Neural progenitor cell (in vitro differentiated cells): ENCODE measurements at regions not wholly inside any gene's neighbourhood (a gene's known extent, or its start where the extent isn't known, plus 50 kb on each side); places are given as distances from the start of the nearest gene placed in this dataset.

Experiments used
- DNase-seq: peaks from one replicate; pipeline ENCODE4 v3.0.0-alpha.2; 2016; ENCODE audit warnings: low spot score
- H2AFZ ChIP-seq: fragments of 200-600 bp; sonication (generic); replicated peaks from 2 replicates; pipeline ENCODE4 v1.6.1; 2016; ENCODE audit warnings: antibody characterized with exemption
- H3F3A ChIP-seq: fragments of 200-600 bp; sonication (generic); 2 replicates; pipeline ENCODE4 v1.6.1; 2016; ENCODE audit warnings: antibody characterized with exemption, low read depth
- H3K27ac ChIP-seq: fragments of 200-600 bp; sonication (generic); 2 replicates; pipeline ENCODE4 v1.5.1; 2016; ENCODE audit warnings: mild to moderate bottlenecking
- H3K27me3 ChIP-seq: fragments of 200-600 bp; sonication (generic); 2 replicates; pipeline ENCODE4 v1.6.1; 2016; ENCODE audit warnings: mild to moderate bottlenecking, moderate library complexity
- H3K36me3 ChIP-seq: fragments of 200-600 bp; sonication (generic); 2 replicates; pipeline ENCODE4 v1.5.1; 2016
- H3K4me1 ChIP-seq: fragments of 200-600 bp; sonication (generic); 2 replicates; pipeline ENCODE4 v1.6.1; 2016; ENCODE audit warnings: mixed run types
- H3K4me2 ChIP-seq: fragments of 200-600 bp; sonication (generic); 2 replicates; pipeline ENCODE4 v1.6.1; 2016
- H3K4me3 ChIP-seq: fragments of 200-600 bp; sonication (generic); 2 replicates; pipeline ENCODE4 v1.5.1; 2016
- H3K79me2 ChIP-seq: fragments of 200-600 bp; sonication (generic); 2 replicates; pipeline ENCODE4 v1.6.1; 2016; ENCODE audit warnings: low read depth
- H3K9ac ChIP-seq: fragments of 200-600 bp; sonication (generic); 2 replicates; pipeline ENCODE4 v1.6.1; 2016
- H3K9me3 ChIP-seq: fragments of 200-600 bp; sonication (generic); 2 replicates; pipeline ENCODE4 v1.5.1; 2016; ENCODE audit warnings: low read depth
- H4K20me1 ChIP-seq: fragments of 200-600 bp; sonication (generic); 2 replicates; pipeline ENCODE4 v1.6.1; 2016; ENCODE audit warnings: low read depth
- H3K27ac Mint-ChIP-seq: 3 replicates; pipeline ENCODE4 v1.8.0; 2021; ENCODE audit warnings: mixed read lengths
- H3K27me3 Mint-ChIP-seq: 2 replicates; pipeline ENCODE4 v1.8.0; 2022; ENCODE audit warnings: low read depth, mild to moderate bottlenecking, inconsistent platforms, moderate library complexity, mixed read lengths; ENCODE audit not compliant: insufficient read depth
- H3K36me3 Mint-ChIP-seq: 3 replicates; pipeline ENCODE4 v1.8.0; 2021; ENCODE audit warnings: mixed read lengths
- H3K4me1 Mint-ChIP-seq: 3 replicates; pipeline ENCODE4 v1.8.0; 2021; ENCODE audit warnings: mixed read lengths
- H3K4me3 Mint-ChIP-seq: 3 replicates; pipeline ENCODE4 v1.8.0; 2021; ENCODE audit warnings: mild to moderate bottlenecking, moderate library complexity, mixed read lengths
- H3K9me3 Mint-ChIP-seq: 3 replicates; pipeline ENCODE4 v1.8.0; 2020; ENCODE audit warnings: mixed read lengths
- EZH2 ChIP-seq: fragments of 200-600 bp; sonication (generic); IDR thresholded peaks from 2 replicates; pipeline ENCODE4 v1.6.1; 2017; ENCODE audit warnings: antibody characterized with exemption, mild to moderate bottlenecking, moderate library complexity
- EZH2phosphoT487 ChIP-seq: fragments of 200-600 bp; sonication (generic); IDR thresholded peaks from 2 replicates; pipeline ENCODE4 v1.6.1; 2017; ENCODE audit warnings: antibody characterized with exemption
- TF ChIP-seq, protein P1 (sequence below): fragments of 200-600 bp; sonication (generic); IDR thresholded peaks from 2 replicates; pipeline ENCODE4 v1.5.1; 2017; ENCODE audit warnings: antibody characterized with exemption, mild to moderate bottlenecking

DNA sequence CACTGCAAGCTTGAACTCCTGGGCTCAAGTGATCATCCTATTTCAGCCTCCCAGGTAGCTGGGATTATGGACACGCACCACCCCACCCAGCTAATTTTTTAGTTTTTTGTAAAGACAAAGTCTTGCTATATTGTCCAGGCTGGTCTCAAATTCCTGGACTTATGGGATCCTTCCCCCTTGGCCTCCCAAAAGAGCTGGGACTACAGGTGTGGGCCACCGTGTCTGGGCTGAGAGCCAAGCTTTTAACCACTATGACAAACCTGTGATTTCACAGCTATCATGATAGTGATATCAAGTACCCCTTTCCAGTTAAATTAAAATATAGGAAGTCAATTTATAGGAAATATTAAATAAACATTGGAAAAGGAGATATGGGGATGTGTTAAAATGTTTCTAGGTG lies 74.6 kb upstream of the IRX6 start:
- Histone ChIP-seq H3K79me2 (no peaks in the 10 kb centered on the region), H3K4me3 (no peak overlapping the region), H3K27me3 (no peaks in the 10 kb centered on the region), H3K9ac (no peak overlapping the region), H3K9me3 (no peaks in the 10 kb centered on the region), H2AFZ (no peak overlapping the region), H3K36me3 (no peaks in the 10 kb centered on the region), H3K27ac (no peak overlapping the region), H4K20me1 (no peaks in the 10 kb centered on the region), H3F3A (no peaks in the 10 kb centered on the region), H3K4me2 (no peak overlapping the region), H3K4me1 (no peaks in the 10 kb centered on the region)
- Mint-ChIP-seq H3K4me3 (no peak overlapping the region), H3K9me3 (no peaks in the 10 kb centered on the region), H3K27me3 (peaks cover 4% of the 10 kb centered on the region), H3K4me1 (peaks cover 7% of the 10 kb centered on the region), H3K27ac (no peak overlapping the region), H3K36me3 (no peaks in the 10 kb centered on the region)
- TF ChIP-seq EZH2phosphoT487 (no peak), EZH2 (no peak)
- TF ChIP-seq, protein P1, sequence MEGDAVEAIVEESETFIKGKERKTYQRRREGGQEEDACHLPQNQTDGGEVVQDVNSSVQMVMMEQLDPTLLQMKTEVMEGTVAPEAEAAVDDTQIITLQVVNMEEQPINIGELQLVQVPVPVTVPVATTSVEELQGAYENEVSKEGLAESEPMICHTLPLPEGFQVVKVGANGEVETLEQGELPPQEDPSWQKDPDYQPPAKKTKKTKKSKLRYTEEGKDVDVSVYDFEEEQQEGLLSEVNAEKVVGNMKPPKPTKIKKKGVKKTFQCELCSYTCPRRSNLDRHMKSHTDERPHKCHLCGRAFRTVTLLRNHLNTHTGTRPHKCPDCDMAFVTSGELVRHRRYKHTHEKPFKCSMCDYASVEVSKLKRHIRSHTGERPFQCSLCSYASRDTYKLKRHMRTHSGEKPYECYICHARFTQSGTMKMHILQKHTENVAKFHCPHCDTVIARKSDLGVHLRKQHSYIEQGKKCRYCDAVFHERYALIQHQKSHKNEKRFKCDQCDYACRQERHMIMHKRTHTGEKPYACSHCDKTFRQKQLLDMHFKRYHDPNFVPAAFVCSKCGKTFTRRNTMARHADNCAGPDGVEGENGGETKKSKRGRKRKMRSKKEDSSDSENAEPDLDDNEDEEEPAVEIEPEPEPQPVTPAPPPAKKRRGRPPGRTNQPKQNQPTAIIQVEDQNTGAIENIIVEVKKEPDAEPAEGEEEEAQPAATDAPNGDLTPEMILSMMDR = no peak
- DNase-seq = no peak

DNA sequence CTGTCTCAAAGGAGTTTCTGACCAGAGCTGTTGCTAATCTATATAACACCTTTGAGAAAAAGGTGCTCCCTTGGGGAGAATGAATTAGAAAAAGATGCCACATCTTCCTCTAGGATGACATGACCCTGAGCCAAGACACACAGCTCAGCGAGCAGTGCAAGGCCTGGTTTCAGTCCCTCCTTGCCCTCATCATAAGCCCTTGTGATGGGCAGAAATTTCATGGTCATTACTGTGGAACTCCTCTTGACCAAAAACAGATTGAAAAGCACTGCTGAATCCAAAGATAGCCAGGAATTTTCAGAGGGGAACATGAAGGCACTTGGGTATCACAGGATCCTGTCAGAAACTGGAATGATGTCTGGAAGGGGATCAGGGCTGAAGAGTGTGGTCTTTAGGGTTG lies 74.1 kb upstream of the IRX6 start:
- Histone ChIP-seq H3K36me3 (no peaks in the 10 kb centered on the region), H3K4me2 (no peak overlapping the region), H3K9ac (no peak overlapping the region), H3F3A (no peaks in the 10 kb centered on the region), H3K4me1 (no peaks in the 10 kb centered on the region), H3K4me3 (no peak overlapping the region), H3K27me3 (no peaks in the 10 kb centered on the region), H3K79me2 (no peaks in the 10 kb centered on the region), H4K20me1 (no peaks in the 10 kb centered on the region), H2AFZ (no peak overlapping the region), H3K27ac (no peak overlapping the region), H3K9me3 (no peaks in the 10 kb centered on the region)
- Mint-ChIP-seq H3K4me3 (no peak overlapping the region), H3K27ac (no peak overlapping the region), H3K36me3 (no peaks in the 10 kb centered on the region), H3K9me3 (no peaks in the 10 kb centered on the region), H3K4me1 (peaks cover 7% of the 10 kb centered on the region), H3K27me3 (peaks cover 4% of the 10 kb centered on the region)
- DNase-seq = no peak
- TF ChIP-seq EZH2phosphoT487 (no peak), EZH2 (no peak)
- TF ChIP-seq, protein P1 = no peak

DNA sequence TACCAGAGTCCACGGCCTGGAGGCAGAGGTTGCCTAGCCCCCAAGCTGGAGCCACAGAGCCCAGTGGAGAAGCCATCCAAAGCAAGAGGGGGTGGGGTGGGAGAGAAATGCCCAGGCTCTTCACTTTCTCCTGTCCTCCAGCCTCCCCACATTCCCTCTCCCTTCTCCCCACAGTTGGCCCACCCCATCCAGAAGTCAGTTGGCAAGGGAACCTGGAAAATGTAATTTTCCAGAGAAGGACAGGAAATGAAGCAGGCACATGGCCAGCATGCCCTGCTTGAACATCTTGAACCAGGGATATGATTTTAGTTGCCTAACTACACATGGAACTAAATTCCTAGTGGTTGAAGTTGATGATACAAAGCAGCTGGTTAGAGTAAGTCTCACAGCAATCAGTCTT lies 73.3 kb upstream of the IRX6 start:
- Histone ChIP-seq H3K4me2 (no peak overlapping the region), H3K4me3 (no peak overlapping the region), H3K27ac (no peak overlapping the region), H2AFZ (no peak overlapping the region), H3K27me3 (no peaks in the 10 kb centered on the region), H3K36me3 (no peaks in the 10 kb centered on the region), H3K4me1 (no peaks in the 10 kb centered on the region), H3K79me2 (no peaks in the 10 kb centered on the region), H3K9me3 (no peaks in the 10 kb centered on the region), H3K9ac (no peak overlapping the region), H4K20me1 (no peaks in the 10 kb centered on the region), H3F3A (no peaks in the 10 kb centered on the region)
- DNase-seq = no peak
- Mint-ChIP-seq H3K4me3 (no peak overlapping the region), H3K4me1 (peaks cover 7% of the 10 kb centered on the region), H3K27ac (no peak overlapping the region), H3K27me3 (peaks cover 6% of the 10 kb centered on the region), H3K9me3 (no peaks in the 10 kb centered on the region), H3K36me3 (no peaks in the 10 kb centered on the region)
- no peak for TF ChIP-seq EZH2phosphoT487
- TF ChIP-seq, protein P1 = no peak
- TF ChIP-seq EZH2 = no peak

- Histone ChIP-seq H3K27ac (no peak overlapping the region), H3K9ac (no peak overlapping the region), H2AFZ (no peak overlapping the region), H3K9me3 (no peaks in the 10 kb centered on the region), H3K27me3 (no peaks in the 10 kb centered on the region), H3K4me3 (no peak overlapping the region), H3K36me3 (no peaks in the 10 kb centered on the region), H3K4me2 (no peak overlapping the region), H4K20me1 (no peaks in the 10 kb centered on the region), H3K4me1 (no peaks in the 10 kb centered on the region), H3F3A (no peaks in the 10 kb centered on the region), H3K79me2 (no peaks in the 10 kb centered on the region)
- TF ChIP-seq EZH2phosphoT487 (no peak), EZH2 (no peak)
- TF ChIP-seq, protein P1 = no peak
- peaks cover 6% of the 10 kb centered on the region for H3K27me3 Mint-ChIP-seq
- no peaks in the 10 kb centered on the region for H3K36me3 Mint-ChIP-seq
- no peak for DNase-seq
- peaks cover 7% of the 10 kb centered on the region for H3K4me1 Mint-ChIP-seq
- no peak overlapping the region for H3K27ac Mint-ChIP-seq
- H3K9me3 Mint-ChIP-seq = no peaks in the 10 kb centered on the region
- H3K4me3 Mint-ChIP-seq = no peak overlapping the region
Measured at GRCh38 chr16:55251151-55251550, 72.9 kb upstream of the IRX6 start.
